DOHH2 (cell line): ENCODE measurements at regions not wholly inside any gene's neighbourhood (a gene's known extent, or its start where the extent isn't known, plus 50 kb on each side); places are given as distances from the start of the nearest gene placed in this dataset.

Experiments used
- CTCF ChIP-seq: fragments of 200-600 bp; sonication (generic); IDR thresholded peaks from one replicate; pipeline ENCODE4 v1.5.1; 2014; ENCODE audit warnings: antibody characterized with exemption, mild to moderate bottlenecking, low read depth, low read length; ENCODE audit not compliant: poor library complexity, severe bottlenecking
- EZH2phosphoT487 ChIP-seq: fragments of 200-600 bp; sonication (generic); IDR thresholded peaks from 2 replicates; pipeline ENCODE4 v1.6.1; 2017; ENCODE audit warnings: borderline replicate concordance, mild to moderate bottlenecking, antibody characterized with exemption, low read length, moderate library complexity, mixed read lengths

GRCh38 chr11:32024948-32025347 is 65.9 kb upstream of the RCN1 start:
- TF ChIP-seq CTCF (no peak), EZH2phosphoT487 (no peak)
